Lung (tissue), 11 donors: ENCODE measurements at regions not wholly inside any gene's neighbourhood (a gene's known extent, or its start where the extent isn't known, plus 50 kb on each side); places are given as distances from the start of the nearest gene placed in this dataset.

ENCODE experiments used
- ATAC-seq: fragments of 200-7000 bp; cut with Tn5 transposase; one replicate; pipeline ENCODE4 v1.9.1; 2020; ENCODE audit warnings: moderate number of reproducible peaks; ENCODE audit not compliant: insufficient read depth, low FRiP score
- DNase-seq, 3 donors: peaks; one replicate each; pipeline ENCODE4 v3.0.0-alpha.2; 2013 to 2017
- H3K27ac ChIP-seq, 2 donors: one replicate each; pipeline ENCODE4 v1.5.1; 2013; ENCODE audit warnings: mild to moderate bottlenecking in 2 of 2, moderate library complexity in 2 of 2, control low read depth in 1 of 2, inconsistent platforms in 1 of 2, low read depth in 1 of 2, low read length in 1 of 2
- H3K27me3 ChIP-seq, 3 donors: one replicate each; pipeline ENCODE4 v1.5.1; 2013; ENCODE audit warnings: low read length in 2 of 3; ENCODE audit not compliant: control insufficient read depth in 3 of 3, insufficient read depth in 3 of 3
- H3K36me3 ChIP-seq, 4 donors: one replicate each; pipeline ENCODE4 v1.5.1; 2013; ENCODE audit warnings: low read length in 4 of 4, mild to moderate bottlenecking in 1 of 4, moderate library complexity in 1 of 4; ENCODE audit not compliant: control insufficient read depth in 4 of 4, insufficient read depth in 4 of 4
- H3K4me1 ChIP-seq, 5 donors: one replicate each; pipeline ENCODE4 v1.5.1; 2013; ENCODE audit warnings: low read length in 5 of 5, mild to moderate bottlenecking in 2 of 5, moderate library complexity in 1 of 5; ENCODE audit not compliant: control insufficient read depth in 5 of 5, insufficient read depth in 5 of 5
- H3K4me3 ChIP-seq: one replicate; pipeline ENCODE4 v1.5.1; 2013; ENCODE audit warnings: mild to moderate bottlenecking, control low read depth, moderate library complexity
- H3K9ac ChIP-seq, 2 donors: one replicate each; pipeline ENCODE4 v1.5.1; 2013; ENCODE audit warnings: low read length in 2 of 2, control low read depth in 1 of 2; ENCODE audit not compliant: insufficient read depth in 1 of 2
- H3K9me3 ChIP-seq, 4 donors: one replicate each; pipeline ENCODE4 v1.5.1; 2013; ENCODE audit warnings: low read length in 3 of 4, mild to moderate bottlenecking in 1 of 4, moderate library complexity in 1 of 4; ENCODE audit not compliant: control insufficient read depth in 4 of 4, insufficient read depth in 3 of 4
- CTCF ChIP-seq: IDR thresholded peaks from 2 replicates; pipeline ENCODE4 v1.5.1; 2012; ENCODE audit warnings: mild to moderate bottlenecking; ENCODE audit errors: control extremely low read depth, extremely low read depth
- WGBS, 2 donors: extraction: QIAGEN DNeasy Blood & Tissue Kit; methylation state at CpG; one replicate each; pipeline ENCODE4 v1.1.7; 2013; 5-methylcytosine and 5-hydroxymethylcytosine counted together
- donor health status: control.
- donor health status: control.
- donor health status: Bipolar disorder and iron deficiency.
- donor health status: healthy.
- donor health status: DM: yes; HTN: yes; CAD: no.

DNA sequence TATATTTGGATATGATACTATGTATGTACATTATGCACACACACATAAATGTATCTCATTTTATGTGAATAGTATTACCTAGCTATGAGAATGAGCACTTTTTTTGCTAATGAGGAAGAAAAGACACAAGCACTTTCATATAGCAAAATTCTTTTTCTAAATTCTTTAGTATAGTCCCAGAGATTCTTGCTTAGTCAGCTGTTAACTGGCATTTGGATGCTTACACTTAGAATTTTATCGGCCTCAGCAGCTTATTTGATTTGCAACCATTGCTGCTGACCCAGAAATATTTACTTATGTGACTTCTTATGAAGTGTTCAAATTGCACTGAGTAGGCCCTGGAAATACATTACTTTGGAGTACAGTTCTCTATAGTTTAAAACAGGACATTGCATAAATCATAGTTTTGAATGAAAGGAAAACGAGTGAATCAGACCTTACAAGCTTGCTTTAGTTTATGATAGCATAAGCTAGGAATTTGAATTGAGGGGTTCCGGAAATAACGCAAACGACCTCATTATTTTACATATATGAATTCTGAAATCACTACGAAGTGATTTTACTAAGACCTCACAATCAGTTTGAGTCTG is 653.9 kb upstream of the NEGR1 start:
- H3K4me1 ChIP-seq: peaks cover 0 to 8% (median 0%) of the 10 kb centered on the region in 5 donors
- TF ChIP-seq CTCF: no peak
- H3K9ac ChIP-seq: no peak overlapping the region
- DNase-seq: peak in 2 of 3 donors; percentile 17 to 20
- no peaks in the 10 kb centered on the region for H3K9me3 ChIP-seq
- ATAC-seq: no peak
- no peak overlapping the region for H3K27ac ChIP-seq
- no peaks in the 10 kb centered on the region for H3K27me3 ChIP-seq
- 77 to 84% methylated on average over 6 of the region's 6 CpGs for WGBS, 2 donors
- H3K4me3 ChIP-seq: no peak overlapping the region
- no peaks in the 10 kb centered on the region for H3K36me3 ChIP-seq

DNA sequence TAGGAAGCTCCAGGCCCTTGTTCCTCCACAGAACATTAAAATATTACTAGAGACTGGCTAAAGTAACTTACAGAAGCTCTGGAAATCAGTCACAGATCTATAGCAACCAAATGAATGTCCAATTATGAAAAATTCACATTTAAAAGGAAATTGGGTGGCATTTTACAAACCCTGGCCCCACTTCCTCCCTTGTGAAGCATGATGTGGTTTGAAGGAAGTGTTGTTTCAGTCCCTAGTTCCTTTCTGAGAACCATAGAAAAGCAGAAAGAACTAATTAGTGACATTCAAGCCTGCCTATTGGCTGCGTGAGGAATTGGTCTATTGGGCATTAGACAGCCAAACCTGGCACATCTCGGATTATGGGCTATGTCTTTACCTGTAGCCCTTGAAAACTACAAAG is 649.7 kb upstream of the NEGR1 start:
- H3K27me3 ChIP-seq: no peaks in the 10 kb centered on the region
- no peak for ATAC-seq
- DNase-seq: no peak
- TF ChIP-seq CTCF: no peak
- H3K9ac ChIP-seq: no peak overlapping the region
- no peak overlapping the region for H3K27ac ChIP-seq
- 86 to 87% methylated on average over 2 of the region's 2 CpGs for WGBS, 2 donors
- peaks cover 0 to 6% (median 0%) of the 10 kb centered on the region in 5 donors for H3K4me1 ChIP-seq
- no peaks in the 10 kb centered on the region for H3K36me3 ChIP-seq
- no peak overlapping the region for H3K4me3 ChIP-seq
- H3K9me3 ChIP-seq: peaks cover 0 to 5% (median 0%) of the 10 kb centered on the region in 4 donors

DNA sequence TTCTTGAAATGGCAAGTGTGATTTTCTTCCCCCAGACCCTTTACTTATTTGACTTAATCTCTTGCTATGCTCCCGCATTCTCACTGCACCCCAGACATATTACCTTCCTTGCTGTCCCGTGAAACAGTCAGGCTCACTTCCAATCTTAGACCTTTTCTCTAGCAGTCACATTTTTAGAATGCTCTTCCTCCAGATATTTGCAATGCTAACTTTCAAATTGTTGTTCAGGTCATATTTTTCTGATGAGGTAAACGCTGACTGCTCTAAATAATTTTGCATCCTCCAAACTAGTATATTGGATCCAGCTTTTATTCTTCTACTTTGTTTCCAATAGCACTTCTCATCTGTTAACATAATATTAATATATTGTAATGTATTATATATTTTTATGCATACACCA is 648.2 kb upstream of the NEGR1 start:
- H3K27me3 ChIP-seq: no peaks in the 10 kb centered on the region
- DNase-seq (no peak), ATAC-seq (no peak)
- H3K9me3 ChIP-seq: peaks cover 0 to 5% (median 0%) of the 10 kb centered on the region in 4 donors
- H3K4me1 ChIP-seq: no peaks in the 10 kb centered on the region
- H3K27ac ChIP-seq: no peak overlapping the region
- WGBS, 2 donors: 88 to 90% methylated on average over 3 of the region's 3 CpGs
- no peak overlapping the region for H3K4me3 ChIP-seq
- H3K9ac ChIP-seq: no peak overlapping the region
- H3K36me3 ChIP-seq: no peaks in the 10 kb centered on the region
- no peak for TF ChIP-seq CTCF

GRCh38 chr1:72918940-72919339 is 636.6 kb upstream of the NEGR1 start:
- DNase-seq (no peak), ATAC-seq (no peak)
- TF ChIP-seq CTCF: no peak
- Histone ChIP-seq H3K4me1 (peaks cover 0 to 2% (median 0%) of the 10 kb centered on the region in 5 donors), H3K36me3 (no peaks in the 10 kb centered on the region), H3K9me3 (no peaks in the 10 kb centered on the region), H3K27ac (no peak overlapping the region), H3K27me3 (no peaks in the 10 kb centered on the region), H3K9ac (no peak overlapping the region), H3K4me3 (no peak overlapping the region)
- 52 to 58% methylated on average over 4 of the region's 4 CpGs for WGBS, 2 donors
